Activated naive CD8-positive, alpha-beta T cell treated with anti-CD3 and anti-CD28 coated beads, Interleukin-2, amount 50 U/mL, for 24 hours (primary cell): ENCODE measurements at regions not wholly inside any gene's neighbourhood (a gene's known extent, or its start where the extent isn't known, plus 50 kb on each side); places are given as distances from the start of the nearest gene placed in this dataset.

Source experiments
- ATAC-seq: fragments of 150-1000 bp; cut with Tn5 transposase; one replicate; pipeline ENCODE4 v1.10.0; 2021
- DNase-seq: peaks from one replicate; pipeline ENCODE4 v3.0.0; 2021
- H3K27ac Mint-ChIP-seq: one replicate; pipeline ENCODE4 v1.8.0; 2021; ENCODE audit warnings: mild to moderate bottlenecking, mixed read lengths
- H3K27me3 Mint-ChIP-seq: one replicate; pipeline ENCODE4 v1.8.0; 2021; ENCODE audit warnings: mixed read lengths
- H3K36me3 Mint-ChIP-seq: one replicate; pipeline ENCODE4 v1.8.0; 2021; ENCODE audit warnings: low read depth, mixed read lengths
- H3K4me1 Mint-ChIP-seq: one replicate; pipeline ENCODE4 v1.8.0; 2021; ENCODE audit warnings: mixed read lengths
- H3K4me3 Mint-ChIP-seq: one replicate; pipeline ENCODE4 v1.8.0; 2021; ENCODE audit warnings: mild to moderate bottlenecking, moderate library complexity, mixed read lengths
- H3K9me3 Mint-ChIP-seq: one replicate; pipeline ENCODE4 v1.8.0; 2021; ENCODE audit warnings: mixed read lengths

GRCh38 chr10:21173802-21174714 lies 276.9 kb upstream of the NEBL start:
- Mint-ChIP-seq H3K4me1 (peaks cover 8% of the 10 kb centered on the region), H3K27me3 (peaks cover 64% of the 10 kb centered on the region), H3K9me3 (no peaks in the 10 kb centered on the region), H3K36me3 (no peaks in the 10 kb centered on the region), H3K4me3 (peak overlapping the region; percentile 70), H3K27ac (no peak overlapping the region)
- peak; percentile 46 for DNase-seq
- ATAC-seq: peak; percentile 62

GRCh38 chr10:21172930-21173801 lies 276.1 kb upstream of the NEBL start:
- Mint-ChIP-seq H3K4me3 (peak overlapping the region; percentile 70), H3K9me3 (no peaks in the 10 kb centered on the region), H3K27ac (no peak overlapping the region), H3K4me1 (peaks cover 8% of the 10 kb centered on the region), H3K36me3 (no peaks in the 10 kb centered on the region), H3K27me3 (peaks cover 60% of the 10 kb centered on the region)
- no peak for DNase-seq
- no peak for ATAC-seq

- Mint-ChIP-seq H3K27ac (no peak overlapping the region), H3K27me3 (peaks cover 56% of the 10 kb centered on the region), H3K4me3 (peak overlapping the region; percentile 36), H3K36me3 (no peaks in the 10 kb centered on the region), H3K4me1 (peaks cover 8% of the 10 kb centered on the region), H3K9me3 (no peaks in the 10 kb centered on the region)
- DNase-seq (no peak), ATAC-seq (no peak)
Observed at GRCh38 chr10:21172542-21172929, 275.4 kb upstream of the NEBL start.

GRCh38 chr10:21171936-21172541 lies 274.9 kb upstream of the NEBL start:
- peaks cover 55% of the 10 kb centered on the region for H3K27me3 Mint-ChIP-seq
- no peaks in the 10 kb centered on the region for H3K9me3 Mint-ChIP-seq
- peaks cover 8% of the 10 kb centered on the region for H3K4me1 Mint-ChIP-seq
- no peak overlapping the region for H3K27ac Mint-ChIP-seq
- no peak for DNase-seq
- ATAC-seq: no peak
- H3K36me3 Mint-ChIP-seq: no peaks in the 10 kb centered on the region
- no peak overlapping the region for H3K4me3 Mint-ChIP-seq

- DNase-seq: no peak
- Mint-ChIP-seq H3K36me3 (no peaks in the 10 kb centered on the region), H3K4me3 (no peak overlapping the region), H3K27me3 (peaks cover 48% of the 10 kb centered on the region), H3K9me3 (no peaks in the 10 kb centered on the region), H3K4me1 (peaks cover 8% of the 10 kb centered on the region), H3K27ac (no peak overlapping the region)
- no peak for ATAC-seq
Observed at GRCh38 chr10:21171197-21171935, 274.3 kb upstream of the NEBL start.

- Mint-ChIP-seq H3K4me1 (peaks cover 8% of the 10 kb centered on the region), H3K27me3 (peaks cover 36% of the 10 kb centered on the region), H3K36me3 (no peaks in the 10 kb centered on the region), H3K4me3 (no peak overlapping the region), H3K9me3 (no peaks in the 10 kb centered on the region), H3K27ac (no peak overlapping the region)
- no peak for DNase-seq
- no peak for ATAC-seq
Observed at GRCh38 chr10:21170216-21170615, 273.1 kb upstream of the NEBL start.

- ATAC-seq (no peak), DNase-seq (no peak)
- H3K4me1 Mint-ChIP-seq: peaks cover 7% of the 10 kb centered on the region
- no peaks in the 10 kb centered on the region for H3K36me3 Mint-ChIP-seq
- no peak overlapping the region for H3K4me3 Mint-ChIP-seq
- H3K9me3 Mint-ChIP-seq: no peaks in the 10 kb centered on the region
- H3K27me3 Mint-ChIP-seq: peaks cover 29% of the 10 kb centered on the region
- H3K27ac Mint-ChIP-seq: no peak overlapping the region
Observed at GRCh38 chr10:21169271-21169670, 272.2 kb upstream of the NEBL start.

GRCh38 chr10:21167288-21168010 lies 270.3 kb upstream of the NEBL start:
- Mint-ChIP-seq H3K27me3 (peaks cover 23% of the 10 kb centered on the region), H3K36me3 (no peaks in the 10 kb centered on the region), H3K4me1 (peaks cover 5% of the 10 kb centered on the region), H3K9me3 (no peaks in the 10 kb centered on the region), H3K4me3 (no peak overlapping the region), H3K27ac (no peak overlapping the region)
- ATAC-seq: no peak
- DNase-seq: no peak

- DNase-seq (no peak), ATAC-seq (no peak)
- Mint-ChIP-seq H3K4me1 (peaks cover 2% of the 10 kb centered on the region), H3K4me3 (no peak overlapping the region), H3K27me3 (peaks cover 16% of the 10 kb centered on the region), H3K27ac (no peak overlapping the region), H3K9me3 (no peaks in the 10 kb centered on the region), H3K36me3 (no peaks in the 10 kb centered on the region)
Observed at GRCh38 chr10:21166557-21167287, 269.6 kb upstream of the NEBL start.

GRCh38 chr10:21165489-21165888 lies 268.4 kb upstream of the NEBL start:
- Mint-ChIP-seq H3K4me1 (peaks cover 2% of the 10 kb centered on the region), H3K4me3 (no peak overlapping the region), H3K27ac (no peak overlapping the region), H3K27me3 (peaks cover 7% of the 10 kb centered on the region), H3K9me3 (no peaks in the 10 kb centered on the region), H3K36me3 (no peaks in the 10 kb centered on the region)
- no peak for ATAC-seq
- DNase-seq: no peak

- ATAC-seq: peak; percentile 52
- Mint-ChIP-seq H3K27me3 (peaks cover 3% of the 10 kb centered on the region), H3K4me3 (no peak overlapping the region), H3K36me3 (no peaks in the 10 kb centered on the region), H3K4me1 (peaks cover 2% of the 10 kb centered on the region), H3K9me3 (no peaks in the 10 kb centered on the region), H3K27ac (no peak overlapping the region)
- DNase-seq: no peak
Observed at GRCh38 chr10:21164687-21165086, 267.6 kb upstream of the NEBL start.

- ATAC-seq (no peak), DNase-seq (no peak)
- peaks cover 2% of the 10 kb centered on the region for H3K4me1 Mint-ChIP-seq
- no peaks in the 10 kb centered on the region for H3K9me3 Mint-ChIP-seq
- H3K27ac Mint-ChIP-seq: no peak overlapping the region
- H3K36me3 Mint-ChIP-seq: no peaks in the 10 kb centered on the region
- peaks cover 6% of the 10 kb centered on the region for H3K27me3 Mint-ChIP-seq
- no peak overlapping the region for H3K4me3 Mint-ChIP-seq
Observed at GRCh38 chr10:21162948-21163347, 265.8 kb upstream of the NEBL start.

- ATAC-seq (no peak), DNase-seq (no peak)
- H3K4me1 Mint-ChIP-seq: peaks cover 2% of the 10 kb centered on the region
- no peaks in the 10 kb centered on the region for H3K36me3 Mint-ChIP-seq
- H3K27me3 Mint-ChIP-seq: peaks cover 6% of the 10 kb centered on the region
- no peak overlapping the region for H3K27ac Mint-ChIP-seq
- H3K4me3 Mint-ChIP-seq: no peak overlapping the region
- H3K9me3 Mint-ChIP-seq: no peaks in the 10 kb centered on the region
Observed at GRCh38 chr10:21161647-21162046, 264.5 kb upstream of the NEBL start.
